ENCODE measurements at regions not wholly inside any gene's neighbourhood (a gene's known extent, or its start where the extent isn't known, plus 50 kb on each side); places are given as distances from the start of the nearest gene placed in this dataset.
"Not testable (repeated sequence)": the region's sequence is repeated elsewhere in the genome, so short reads cannot be mapped to it uniquely, and the experiment has no call there.

- DNase-seq (ENCODE audit: insufficient read length) (no peak), FAIRE-seq (no peak)
- TF ChIP-seq TAF1 (IDR thresholded peaks at IDR 0.05; ENCODE audit: borderline replicate concordance, low read depth, low read length): no peak
- TF ChIP-seq POLR2AphosphoS5 (IDR thresholded peaks at IDR 0.05; ENCODE audit: low read depth, low read length): no peak
- TF ChIP-seq POLR2A (IDR thresholded peaks at IDR 0.05; ENCODE audit: low read depth, low read length): no peak
Observed at GRCh38 chr3:90054311-90054710, 946.9 kb downstream of the EPHA3 start.

GRCh38 chr3:90055666-90056065 lies 948.2 kb downstream of the EPHA3 start:
- TF ChIP-seq TAF1 (IDR thresholded peaks at IDR 0.05; ENCODE audit: borderline replicate concordance, low read depth, low read length) (no peak), POLR2A (IDR thresholded peaks at IDR 0.05; ENCODE audit: low read depth, low read length) (no peak), POLR2AphosphoS5 (IDR thresholded peaks at IDR 0.05; ENCODE audit: low read depth, low read length) (no peak)
- FAIRE-seq: no peak
- no peak for DNase-seq (ENCODE audit: insufficient read length)

GRCh38 chr3:90056281-90057032 lies 949.0 kb downstream of the EPHA3 start:
- FAIRE-seq (no peak), DNase-seq (ENCODE audit: insufficient read length) (no peak)

GRCh38 chr3:90062016-90062415 lies 954.6 kb downstream of the EPHA3 start:
- DNase-seq (ENCODE audit: insufficient read length) (no peak), FAIRE-seq (no peak)

More at GRCh38 chr3:90056281-90057032, 949.0 kb downstream of the EPHA3 start:
- TF ChIP-seq TAF1 (IDR thresholded peaks at IDR 0.05; ENCODE audit: borderline replicate concordance, low read depth, low read length) (no peak), POLR2A (IDR thresholded peaks at IDR 0.05; ENCODE audit: low read depth, low read length) (no peak), POLR2AphosphoS5 (IDR thresholded peaks at IDR 0.05; ENCODE audit: low read depth, low read length) (no peak)

GRCh38 chr3:90062631-90063200 lies 955.3 kb downstream of the EPHA3 start:
- FAIRE-seq (no peak), DNase-seq (ENCODE audit: insufficient read length) (no peak)
- TF ChIP-seq TAF1 (IDR thresholded peaks at IDR 0.05; ENCODE audit: borderline replicate concordance, low read depth, low read length): no peak
- no peak for TF ChIP-seq POLR2A (IDR thresholded peaks at IDR 0.05; ENCODE audit: low read depth, low read length)
- no peak for TF ChIP-seq POLR2AphosphoS5 (IDR thresholded peaks at IDR 0.05; ENCODE audit: low read depth, low read length)

More at GRCh38 chr3:90062016-90062415, 954.6 kb downstream of the EPHA3 start:
- TF ChIP-seq POLR2AphosphoS5 (IDR thresholded peaks at IDR 0.05; ENCODE audit: low read depth, low read length): no peak
- TF ChIP-seq POLR2A (IDR thresholded peaks at IDR 0.05; ENCODE audit: low read depth, low read length): no peak
- TF ChIP-seq TAF1 (IDR thresholded peaks at IDR 0.05; ENCODE audit: borderline replicate concordance, low read depth, low read length): no peak

GRCh38 chr3:90068783-90069182 lies 961.4 kb downstream of the EPHA3 start:
- DNase-seq (ENCODE audit: insufficient read length) (no peak), FAIRE-seq (no peak)
- TF ChIP-seq TAF1 (IDR thresholded peaks at IDR 0.05; ENCODE audit: borderline replicate concordance, low read depth, low read length) (no peak), POLR2AphosphoS5 (IDR thresholded peaks at IDR 0.05; ENCODE audit: low read depth, low read length) (no peak)

GRCh38 chr3:90069748-90070147 lies 962.3 kb downstream of the EPHA3 start:
- FAIRE-seq (no peak), DNase-seq (ENCODE audit: insufficient read length) (no peak)
- no peak for TF ChIP-seq POLR2A (IDR thresholded peaks at IDR 0.05; ENCODE audit: low read depth, low read length)
- TF ChIP-seq TAF1 (IDR thresholded peaks at IDR 0.05; ENCODE audit: borderline replicate concordance, low read depth, low read length): no peak
- TF ChIP-seq POLR2AphosphoS5 (IDR thresholded peaks at IDR 0.05; ENCODE audit: low read depth, low read length): no peak

GRCh38 chr3:90076136-90076535 lies 968.7 kb downstream of the EPHA3 start:
- TF ChIP-seq TAF1 (IDR thresholded peaks at IDR 0.05; ENCODE audit: borderline replicate concordance, low read depth, low read length): no peak

GRCh38 chr3:90080988-90081387 lies 973.6 kb downstream of the EPHA3 start:
- DNase-seq (ENCODE audit: insufficient read length) (no peak), FAIRE-seq (no peak)
- TF ChIP-seq POLR2AphosphoS5 (IDR thresholded peaks at IDR 0.05; ENCODE audit: low read depth, low read length) (no peak), POLR2A (IDR thresholded peaks at IDR 0.05; ENCODE audit: low read depth, low read length) (no peak), TAF1 (IDR thresholded peaks at IDR 0.05; ENCODE audit: borderline replicate concordance, low read depth, low read length) (no peak)

More at GRCh38 chr3:90076136-90076535, 968.7 kb downstream of the EPHA3 start:
- DNase-seq (ENCODE audit: insufficient read length) (no peak), FAIRE-seq (no peak)

- FAIRE-seq; DNase-seq (ENCODE audit: insufficient read length): not testable (repeated sequence)
Observed at GRCh38 chr3:90086297-90086696, 978.9 kb downstream of the EPHA3 start.

GRCh38 chr3:90087703-90088102 lies 980.3 kb downstream of the EPHA3 start:
- FAIRE-seq: no peak
- DNase-seq (ENCODE audit: insufficient read length): no peak
- no peak for TF ChIP-seq POLR2A (IDR thresholded peaks at IDR 0.05; ENCODE audit: low read depth, low read length)
- TF ChIP-seq TAF1 (IDR thresholded peaks at IDR 0.05; ENCODE audit: borderline replicate concordance, low read depth, low read length): no peak
- TF ChIP-seq POLR2AphosphoS5 (IDR thresholded peaks at IDR 0.05; ENCODE audit: low read depth, low read length): no peak

GRCh38 chr3:90091549-90091948 lies 984.1 kb downstream of the EPHA3 start:
- FAIRE-seq (no peak), DNase-seq (ENCODE audit: insufficient read length) (no peak)
- TF ChIP-seq TAF1 (IDR thresholded peaks at IDR 0.05; ENCODE audit: borderline replicate concordance, low read depth, low read length) (no peak), POLR2A (IDR thresholded peaks at IDR 0.05; ENCODE audit: low read depth, low read length) (no peak), POLR2AphosphoS5 (IDR thresholded peaks at IDR 0.05; ENCODE audit: low read depth, low read length) (no peak)

Measured in GM12892 (cell line).